Neutrophil (primary cell): ENCODE measurements at regions not wholly inside any gene's neighbourhood (a gene's known extent, or its start where the extent isn't known, plus 50 kb on each side); places are given as distances from the start of the nearest gene placed in this dataset.

ENCODE experiments used
- H3K27ac ChIP-seq: fragments of 200-600 bp; sonication (generic); 2 replicates; pipeline ENCODE4 v1.5.1; 2016; ENCODE audit warnings: mild to moderate bottlenecking, moderate library complexity
- H3K27me3 ChIP-seq: fragments of 200-600 bp; sonication (generic); 2 replicates; pipeline ENCODE4 v1.6.0; 2016; ENCODE audit warnings: mild to moderate bottlenecking
- H3K36me3 ChIP-seq: fragments of 200-600 bp; sonication (generic); 2 replicates; pipeline ENCODE4 v1.5.1; 2017
- H3K4me1 ChIP-seq, 2 experiments: fragments of 200-600 bp in 1 of 2; sonication (generic) in 1 of 2; 1 replicate in 1 of 2; 2 replicates in 1 of 2; pipeline versions ENCODE4 v1.5.1 to v1.6.1; 2013 to 2016; ENCODE audit warnings: low read depth in 1 of 2, low read length in 1 of 2, mild to moderate bottlenecking in 1 of 2, moderate library complexity in 1 of 2; ENCODE audit not compliant: control insufficient read depth in 1 of 2, insufficient read depth in 1 of 2
- H3K4me3 ChIP-seq, 2 experiments: fragments of 200-600 bp in 1 of 2; sonication (generic) in 1 of 2; 1 replicate in 1 of 2; 2 replicates in 1 of 2; pipeline ENCODE4 v1.5.1; 2013 to 2016; ENCODE audit warnings: low read depth in 1 of 2, low read length in 1 of 2, mild to moderate bottlenecking in 1 of 2, moderate library complexity in 1 of 2
- H3K9me3 ChIP-seq: fragments of 200-600 bp; sonication (generic); 2 replicates; pipeline ENCODE4 v1.5.1; 2016
- TF ChIP-seq, protein P1 (sequence below): fragments of 200-600 bp; sonication (generic); IDR thresholded peaks from 2 replicates; pipeline ENCODE4 v1.5.1; 2016; ENCODE audit warnings: antibody characterized with exemption

DNA sequence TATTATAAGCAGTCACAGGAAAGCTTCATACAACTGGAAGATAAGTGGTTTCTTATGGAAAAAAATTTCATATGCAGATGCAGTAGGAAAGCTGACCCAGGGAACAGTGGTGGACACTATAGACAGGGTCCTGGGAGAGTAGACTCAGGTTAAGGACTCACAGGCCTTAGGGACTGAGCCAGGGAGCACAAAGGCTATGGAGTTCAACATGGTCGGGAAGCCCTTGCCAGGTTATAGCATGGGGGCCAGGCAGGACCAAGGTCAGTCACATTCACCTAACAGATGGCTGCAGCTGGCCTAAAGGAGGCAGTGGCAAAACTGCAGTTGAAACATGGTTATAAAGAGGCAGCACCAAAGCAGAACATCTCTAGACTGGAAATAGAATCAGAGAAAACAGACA is 54.9 kb upstream of the UNC5B start:
- Histone ChIP-seq H3K9me3 (no peaks in the 10 kb centered on the region), H3K27me3 (no peaks in the 10 kb centered on the region), H3K27ac (no peak overlapping the region), H3K4me3 (no peak overlapping the region), H3K4me1 (no peaks in the 10 kb centered on the region), H3K36me3 (no peaks in the 10 kb centered on the region)
- TF ChIP-seq, protein P1, sequence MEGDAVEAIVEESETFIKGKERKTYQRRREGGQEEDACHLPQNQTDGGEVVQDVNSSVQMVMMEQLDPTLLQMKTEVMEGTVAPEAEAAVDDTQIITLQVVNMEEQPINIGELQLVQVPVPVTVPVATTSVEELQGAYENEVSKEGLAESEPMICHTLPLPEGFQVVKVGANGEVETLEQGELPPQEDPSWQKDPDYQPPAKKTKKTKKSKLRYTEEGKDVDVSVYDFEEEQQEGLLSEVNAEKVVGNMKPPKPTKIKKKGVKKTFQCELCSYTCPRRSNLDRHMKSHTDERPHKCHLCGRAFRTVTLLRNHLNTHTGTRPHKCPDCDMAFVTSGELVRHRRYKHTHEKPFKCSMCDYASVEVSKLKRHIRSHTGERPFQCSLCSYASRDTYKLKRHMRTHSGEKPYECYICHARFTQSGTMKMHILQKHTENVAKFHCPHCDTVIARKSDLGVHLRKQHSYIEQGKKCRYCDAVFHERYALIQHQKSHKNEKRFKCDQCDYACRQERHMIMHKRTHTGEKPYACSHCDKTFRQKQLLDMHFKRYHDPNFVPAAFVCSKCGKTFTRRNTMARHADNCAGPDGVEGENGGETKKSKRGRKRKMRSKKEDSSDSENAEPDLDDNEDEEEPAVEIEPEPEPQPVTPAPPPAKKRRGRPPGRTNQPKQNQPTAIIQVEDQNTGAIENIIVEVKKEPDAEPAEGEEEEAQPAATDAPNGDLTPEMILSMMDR = no peak

DNA sequence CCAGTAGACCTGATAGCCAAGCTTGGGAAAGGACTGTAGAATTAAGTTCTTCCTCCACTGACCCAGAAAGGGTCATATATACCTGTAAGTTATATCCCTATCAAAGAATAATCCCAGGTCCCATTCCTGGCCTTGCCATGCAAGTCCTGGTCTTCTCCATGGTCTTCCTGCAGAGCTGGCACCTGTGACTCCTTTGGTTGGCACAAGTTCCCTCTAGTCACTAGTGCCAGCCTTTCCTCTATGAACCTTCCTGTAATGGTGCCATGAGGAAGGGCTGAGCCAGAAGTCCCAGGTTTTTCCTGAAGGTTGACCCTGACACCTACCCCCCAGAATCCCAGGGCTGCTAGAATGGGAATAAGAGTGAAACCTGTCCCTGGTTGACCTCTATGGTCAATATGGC is 54.1 kb upstream of the UNC5B start:
- Histone ChIP-seq H3K9me3 (no peaks in the 10 kb centered on the region), H3K36me3 (no peaks in the 10 kb centered on the region), H3K4me3 (no peak overlapping the region), H3K27ac (no peak overlapping the region), H3K4me1 (no peaks in the 10 kb centered on the region), H3K27me3 (no peaks in the 10 kb centered on the region)
- TF ChIP-seq, protein P1 = no peak

DNA sequence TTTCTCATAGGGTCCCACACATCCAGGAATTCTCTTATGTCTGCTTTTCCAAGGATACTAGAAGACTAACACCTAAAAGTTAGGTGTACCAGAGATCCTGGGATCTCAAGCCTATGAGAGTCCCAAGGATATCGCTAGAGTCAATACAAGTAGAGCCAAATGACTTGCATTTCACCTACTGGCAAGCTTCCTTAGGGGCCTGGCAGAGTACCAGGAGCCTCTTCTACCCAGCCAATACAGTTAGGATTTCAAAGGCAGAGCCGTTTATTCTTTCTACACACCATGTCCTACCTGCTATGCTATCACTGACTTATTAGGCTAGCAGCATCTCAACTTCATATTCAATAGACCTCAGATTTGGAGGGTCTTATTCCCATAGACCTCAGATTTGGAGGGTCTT is 53.5 kb upstream of the UNC5B start:
- TF ChIP-seq, protein P1 = no peak
- Histone ChIP-seq H3K4me1 (no peaks in the 10 kb centered on the region), H3K27me3 (no peaks in the 10 kb centered on the region), H3K36me3 (no peaks in the 10 kb centered on the region), H3K9me3 (no peaks in the 10 kb centered on the region), H3K27ac (no peak overlapping the region), H3K4me3 (no peak overlapping the region)

- no peaks in the 10 kb centered on the region for H3K9me3 ChIP-seq
- H3K4me3 ChIP-seq = no peak overlapping the region
- H3K27me3 ChIP-seq = no peaks in the 10 kb centered on the region
- no peaks in the 10 kb centered on the region for H3K4me1 ChIP-seq
- no peak overlapping the region for H3K27ac ChIP-seq
- TF ChIP-seq, protein P1 = no peak
- no peaks in the 10 kb centered on the region for H3K36me3 ChIP-seq
Measured at GRCh38 chr10:71159892-71160291, 52.5 kb upstream of the UNC5B start.

DNA sequence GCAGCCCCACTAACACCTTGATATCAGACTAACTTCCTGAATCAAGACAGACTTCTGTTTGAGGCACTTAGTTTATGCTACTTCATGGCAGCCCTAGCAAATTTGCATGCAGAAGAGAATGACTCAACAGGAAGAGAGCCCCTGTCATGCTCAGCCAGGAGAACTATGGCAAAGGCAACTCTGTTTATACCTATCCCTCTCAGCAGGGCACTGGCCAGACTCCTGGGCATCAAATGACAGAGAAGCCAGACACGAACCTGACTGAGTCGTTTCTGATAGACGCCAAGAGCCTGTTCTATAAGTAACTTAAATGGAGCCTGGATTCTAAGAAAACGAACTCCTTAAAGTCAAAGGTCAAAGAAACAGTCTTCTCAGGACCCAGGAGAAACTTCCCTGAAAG is 50.9 kb upstream of the UNC5B start:
- no peak overlapping the region for H3K4me3 ChIP-seq
- no peaks in the 10 kb centered on the region for H3K36me3 ChIP-seq
- TF ChIP-seq, protein P1 = no peak

More for the DNA sequence above, 50.9 kb upstream of the UNC5B start:
- Histone ChIP-seq H3K9me3 (no peaks in the 10 kb centered on the region), H3K27ac (no peak overlapping the region), H3K27me3 (no peaks in the 10 kb centered on the region), H3K4me1 (no peaks in the 10 kb centered on the region)
